ENCODE measurements at regions not wholly inside any gene's neighbourhood (a gene's known extent, or its start where the extent isn't known, plus 50 kb on each side); places are given as distances from the start of the nearest gene placed in this dataset.

GRCh38 chr3:17831366-17831765 is 88.9 kb upstream of the TBC1D5 start:
- Mint-ChIP-seq H3K36me3 (no peaks in the 10 kb centered on the region), H3K9me3 (no peaks in the 10 kb centered on the region), H3K27me3 (ENCODE audit: low read depth) (no peaks in the 10 kb centered on the region; the same call in 1 of the 2 replicates), H3K4me1 (no peaks in the 10 kb centered on the region), H3K4me3 (no peak overlapping the region), H3K27ac (no peak overlapping the region)
- ChIA-PET CTCF (interaction anchor here (3.3 kb wide), 1 partner anchor 10 kb away, joined by 24 read pairs; no protein-coding TSS in a partner anchor), POLR2A (no interaction called here)
- ATAC-seq (no peak), DNase-seq (ENCODE audit: low spot score) (no peak)
- TF ChIP-seq JAZF1 (CRISPR knock-in tag; IDR thresholded peaks at IDR 0.05), result no peak
- TF ChIP-seq NR3C1 (CRISPR knock-in tag; conservative IDR thresholded peaks at IDR 0.05; ENCODE audit: low read depth), result no peak
- no peak for TF ChIP-seq E2F5 (CRISPR knock-in tag; IDR thresholded peaks at IDR 0.05)
- TF ChIP-seq ZNF512 (CRISPR knock-in tag; IDR thresholded peaks at IDR 0.05; ENCODE audit: borderline replicate concordance), result no peak
- no peak for TF ChIP-seq ERG (CRISPR knock-in tag; IDR thresholded peaks at IDR 0.05)
- TF ChIP-seq ZNF423 (CRISPR knock-in tag; IDR thresholded peaks at IDR 0.05), result no peak
- TF ChIP-seq FOXJ3 (CRISPR knock-in tag; IDR thresholded peaks at IDR 0.05; ENCODE audit: borderline replicate concordance), result no peak
- TF ChIP-seq NFYB (CRISPR knock-in tag; conservative IDR thresholded peaks at IDR 0.05; ENCODE audit: low read depth), result no peak
- no peak for TF ChIP-seq ZNF671 (CRISPR knock-in tag; IDR thresholded peaks at IDR 0.05)
- TF ChIP-seq, protein P1, sequence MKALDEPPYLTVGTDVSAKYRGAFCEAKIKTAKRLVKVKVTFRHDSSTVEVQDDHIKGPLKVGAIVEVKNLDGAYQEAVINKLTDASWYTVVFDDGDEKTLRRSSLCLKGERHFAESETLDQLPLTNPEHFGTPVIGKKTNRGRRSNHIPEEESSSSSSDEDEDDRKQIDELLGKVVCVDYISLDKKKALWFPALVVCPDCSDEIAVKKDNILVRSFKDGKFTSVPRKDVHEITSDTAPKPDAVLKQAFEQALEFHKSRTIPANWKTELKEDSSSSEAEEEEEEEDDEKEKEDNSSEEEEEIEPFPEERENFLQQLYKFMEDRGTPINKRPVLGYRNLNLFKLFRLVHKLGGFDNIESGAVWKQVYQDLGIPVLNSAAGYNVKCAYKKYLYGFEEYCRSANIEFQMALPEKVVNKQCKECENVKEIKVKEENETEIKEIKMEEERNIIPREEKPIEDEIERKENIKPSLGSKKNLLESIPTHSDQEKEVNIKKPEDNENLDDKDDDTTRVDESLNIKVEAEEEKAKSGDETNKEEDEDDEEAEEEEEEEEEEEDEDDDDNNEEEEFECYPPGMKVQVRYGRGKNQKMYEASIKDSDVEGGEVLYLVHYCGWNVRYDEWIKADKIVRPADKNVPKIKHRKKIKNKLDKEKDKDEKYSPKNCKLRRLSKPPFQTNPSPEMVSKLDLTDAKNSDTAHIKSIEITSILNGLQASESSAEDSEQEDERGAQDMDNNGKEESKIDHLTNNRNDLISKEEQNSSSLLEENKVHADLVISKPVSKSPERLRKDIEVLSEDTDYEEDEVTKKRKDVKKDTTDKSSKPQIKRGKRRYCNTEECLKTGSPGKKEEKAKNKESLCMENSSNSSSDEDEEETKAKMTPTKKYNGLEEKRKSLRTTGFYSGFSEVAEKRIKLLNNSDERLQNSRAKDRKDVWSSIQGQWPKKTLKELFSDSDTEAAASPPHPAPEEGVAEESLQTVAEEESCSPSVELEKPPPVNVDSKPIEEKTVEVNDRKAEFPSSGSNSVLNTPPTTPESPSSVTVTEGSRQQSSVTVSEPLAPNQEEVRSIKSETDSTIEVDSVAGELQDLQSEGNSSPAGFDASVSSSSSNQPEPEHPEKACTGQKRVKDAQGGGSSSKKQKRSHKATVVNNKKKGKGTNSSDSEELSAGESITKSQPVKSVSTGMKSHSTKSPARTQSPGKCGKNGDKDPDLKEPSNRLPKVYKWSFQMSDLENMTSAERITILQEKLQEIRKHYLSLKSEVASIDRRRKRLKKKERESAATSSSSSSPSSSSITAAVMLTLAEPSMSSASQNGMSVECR (CRISPR knock-in tag; IDR thresholded peaks at IDR 0.05; ENCODE audit: borderline replicate concordance), result no peak
- TF ChIP-seq TCF7 (CRISPR knock-in tag; IDR thresholded peaks at IDR 0.05; ENCODE audit: low read depth), result no peak
- no peak for TF ChIP-seq IRF2 (CRISPR knock-in tag; IDR thresholded peaks at IDR 0.05; ENCODE audit: borderline replicate concordance, low read depth)

DNA sequence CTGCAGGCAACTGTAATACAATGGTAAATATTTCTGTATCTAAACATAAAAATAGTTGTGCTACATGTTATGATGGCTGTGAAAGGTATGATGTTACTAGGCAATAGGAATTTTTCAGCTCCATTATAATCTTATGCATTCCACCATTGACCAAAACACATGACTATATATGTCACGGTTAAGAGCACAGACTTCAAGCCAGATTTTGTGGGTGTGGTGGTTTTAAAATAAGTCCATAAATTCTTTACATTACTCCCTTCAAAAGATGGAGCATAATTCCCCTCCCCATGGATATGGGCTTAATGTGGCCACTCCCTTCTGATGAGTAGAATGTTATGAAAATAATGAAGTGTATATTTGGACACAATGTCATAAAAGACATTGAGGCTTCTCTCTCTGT is 88.4 kb upstream of the TBC1D5 start:
- H3K27me3 Mint-ChIP-seq (ENCODE audit: low read depth), result no peaks in the 10 kb centered on the region; the same call in 1 of the 2 replicates
- ATAC-seq, result no peak
- H3K9me3 Mint-ChIP-seq, result no peaks in the 10 kb centered on the region
- H3K27ac Mint-ChIP-seq, result no peak overlapping the region
- POLR2A ChIA-PET, result no interaction called here
- no peak for DNase-seq (ENCODE audit: low spot score)
- no peak for TF ChIP-seq NFATC4 (CRISPR knock-in tag; IDR thresholded peaks at IDR 0.05)
- TF ChIP-seq ELF4 (CRISPR knock-in tag; IDR thresholded peaks at IDR 0.05; ENCODE audit: low read depth), result no peak
- no peak for TF ChIP-seq NR2C2 (CRISPR knock-in tag; IDR thresholded peaks at IDR 0.05)
- no peak for TF ChIP-seq ETV6 (CRISPR knock-in tag; IDR thresholded peaks at IDR 0.05)
- TF ChIP-seq CREB1 (CRISPR knock-in tag; IDR thresholded peaks at IDR 0.05), result no peak
- no peak for TF ChIP-seq CBFB (CRISPR knock-in tag; IDR thresholded peaks at IDR 0.05; ENCODE audit: low read depth)
- no peak for TF ChIP-seq HMGXB4 (CRISPR knock-in tag; IDR thresholded peaks at IDR 0.05)
- TF ChIP-seq SMAD4 (CRISPR knock-in tag; IDR thresholded peaks at IDR 0.05), result no peak
- TF ChIP-seq JUN (CRISPR knock-in tag; IDR thresholded peaks at IDR 0.05), result no peak
- CTCF ChIA-PET, result interaction anchor here (3.3 kb wide), 1 partner anchor 10 kb away, joined by 24 read pairs; no protein-coding TSS in a partner anchor
- no peaks in the 10 kb centered on the region for H3K36me3 Mint-ChIP-seq
- H3K4me3 Mint-ChIP-seq, result no peak overlapping the region
- H3K4me1 Mint-ChIP-seq, result no peaks in the 10 kb centered on the region

All from WTC11 (cell line).